BE2C (cell line): ENCODE measurements at regions not wholly inside any gene's neighbourhood (a gene's known extent, or its start where the extent isn't known, plus 50 kb on each side); places are given as distances from the start of the nearest gene placed in this dataset.

Source experiments
- DNase-seq: peaks from one replicate; pipeline ENCODE4 v3.0.0-alpha.2; 2020
- H3K27me3 ChIP-seq: fragments of 250-450 bp; sonication (Bioruptor Pico); 2 replicates; pipeline ENCODE4 v1.5.1; 2020; ENCODE audit warnings: mild to moderate bottlenecking
- H3K36me3 ChIP-seq: fragments of 250-450 bp; sonication (Bioruptor Pico); 2 replicates; pipeline ENCODE4 v1.5.1; 2020; ENCODE audit warnings: mild to moderate bottlenecking
- H3K4me1 ChIP-seq: fragments of 250-450 bp; sonication (Bioruptor Pico); 2 replicates; pipeline ENCODE4 v1.5.1; 2020
- H3K4me3 ChIP-seq: 2 replicates; pipeline ENCODE4 v1.5.1; 2011; ENCODE audit warnings: low read depth, low read length
- H3K9me3 ChIP-seq: fragments of 250-450 bp; sonication (Bioruptor Pico); 2 replicates; pipeline ENCODE4 v1.5.1; 2020
- CTCF ChIP-seq: IDR thresholded peaks from 2 replicates; pipeline ENCODE4 v1.5.1; 2012; ENCODE audit warnings: mild to moderate bottlenecking, low read depth, low read length

GRCh38 chr10:7507887-7508726, 97.3 kb upstream of the SFMBT2 start:
- no peaks in the 10 kb centered on the region; the same call in 1 of the 2 replicates for H3K9me3 ChIP-seq
- no peaks in the 10 kb centered on the region for H3K27me3 ChIP-seq
- peaks cover 10% of the 10 kb centered on the region; the same call in 1 of the 2 replicates for H3K4me1 ChIP-seq
- no peak for TF ChIP-seq CTCF
- no peak for DNase-seq
- no peak overlapping the region for H3K4me3 ChIP-seq
- no peaks in the 10 kb centered on the region for H3K36me3 ChIP-seq

- DNase-seq = no peak
- no peak overlapping the region for H3K4me3 ChIP-seq
- H3K9me3 ChIP-seq = no peaks in the 10 kb centered on the region; the same call in 1 of the 2 replicates
- TF ChIP-seq CTCF = no peak
- no peaks in the 10 kb centered on the region for H3K27me3 ChIP-seq
- H3K4me1 ChIP-seq = peaks cover 2% of the 10 kb centered on the region; the same call in 1 of the 2 replicates
- no peaks in the 10 kb centered on the region for H3K36me3 ChIP-seq
These were observed 95.7 kb upstream of the SFMBT2 start for GRCh38 chr10:7506571-7506970.

GRCh38 chr10:7505196-7505595, 94.4 kb upstream of the SFMBT2 start:
- Histone ChIP-seq H3K27me3 (no peaks in the 10 kb centered on the region), H3K4me3 (no peak overlapping the region), H3K9me3 (no peaks in the 10 kb centered on the region), H3K36me3 (no peaks in the 10 kb centered on the region), H3K4me1 (no peaks in the 10 kb centered on the region)
- no peak for TF ChIP-seq CTCF
- no peak for DNase-seq

GRCh38 chr10:7503190-7503589, 92.4 kb upstream of the SFMBT2 start:
- H3K27me3 ChIP-seq = no peaks in the 10 kb centered on the region

GRCh38 chr10:7501157-7501556, 90.3 kb upstream of the SFMBT2 start:
- TF ChIP-seq CTCF = no peak
- DNase-seq = no peak
- no peaks in the 10 kb centered on the region for H3K4me1 ChIP-seq
- no peaks in the 10 kb centered on the region for H3K27me3 ChIP-seq
- H3K36me3 ChIP-seq = no peaks in the 10 kb centered on the region
- H3K9me3 ChIP-seq = no peaks in the 10 kb centered on the region
- H3K4me3 ChIP-seq = no peak overlapping the region

More at GRCh38 chr10:7503190-7503589, 92.4 kb upstream of the SFMBT2 start:
- no peak for DNase-seq
- no peak overlapping the region for H3K4me3 ChIP-seq
- no peaks in the 10 kb centered on the region for H3K9me3 ChIP-seq
- no peaks in the 10 kb centered on the region for H3K4me1 ChIP-seq
- no peaks in the 10 kb centered on the region for H3K36me3 ChIP-seq
- TF ChIP-seq CTCF = no peak

- no peak for DNase-seq
- TF ChIP-seq CTCF = no peak
- Histone ChIP-seq H3K27me3 (no peaks in the 10 kb centered on the region; the same call in 1 of the 2 replicates), H3K9me3 (no peaks in the 10 kb centered on the region), H3K4me1 (no peaks in the 10 kb centered on the region), H3K36me3 (no peaks in the 10 kb centered on the region), H3K4me3 (no peak overlapping the region)
These were observed 87.3 kb upstream of the SFMBT2 start for GRCh38 chr10:7498111-7498510.
